SH-SY5Y (cell line): ENCODE measurements at regions not wholly inside any gene's neighbourhood (a gene's known extent, or its start where the extent isn't known, plus 50 kb on each side); places are given as distances from the start of the nearest gene placed in this dataset.

Experiments used
- GATA2 ChIP-seq: IDR thresholded peaks from 2 replicates; pipeline ENCODE4 v1.6.1; 2011; ENCODE audit warnings: mild to moderate bottlenecking, low read depth, low read length
- GATA3 ChIP-seq: IDR thresholded peaks from 2 replicates; pipeline ENCODE4 v1.6.1; 2011; ENCODE audit warnings: low read depth, mild to moderate bottlenecking, low read length, moderate library complexity

DNA sequence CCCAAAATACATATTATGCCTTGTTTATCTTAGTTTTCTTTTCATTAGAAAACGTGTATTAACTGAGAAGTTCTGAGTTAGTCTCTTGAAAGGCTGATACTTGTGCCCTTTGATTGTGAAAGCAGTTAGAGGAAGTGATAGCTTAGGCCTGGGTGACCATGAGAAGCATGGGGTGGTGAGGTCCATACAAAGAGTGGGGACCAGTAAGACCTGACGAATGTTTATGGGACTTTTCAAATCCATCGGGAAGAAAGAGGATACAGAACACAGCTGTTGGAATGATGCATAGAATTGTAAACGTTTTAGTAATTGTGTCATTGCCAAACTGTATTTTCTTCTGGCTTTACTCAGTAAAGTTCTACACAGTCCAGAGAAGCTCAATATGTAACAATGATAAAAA is 259.8 kb downstream of the LMO4 start:
- no peak for TF ChIP-seq GATA2
- no peak for TF ChIP-seq GATA3
